WERI-Rb-1 (cell line): ENCODE measurements at regions not wholly inside any gene's neighbourhood (a gene's known extent, or its start where the extent isn't known, plus 50 kb on each side); places are given as distances from the start of the nearest gene placed in this dataset.

Experiments
- DNase-seq: peaks from one replicate; pipeline ENCODE4 v3.0.0-alpha.2; 2020
- H3K27ac ChIP-seq: fragments of 250-450 bp; sonication (Bioruptor Pico); 2 replicates; pipeline ENCODE4 v1.5.1; 2020; ENCODE audit warnings: mild to moderate bottlenecking, moderate library complexity
- H3K27me3 ChIP-seq: fragments of 250-450 bp; sonication (Bioruptor Pico); 2 replicates; pipeline ENCODE4 v1.5.1; 2021; ENCODE audit warnings: mild to moderate bottlenecking, low read depth, moderate library complexity; ENCODE audit not compliant: insufficient read depth, severe bottlenecking
- H3K36me3 ChIP-seq: fragments of 250-450 bp; sonication (Bioruptor Pico); 2 replicates; pipeline ENCODE4 v1.5.1; 2020; ENCODE audit warnings: mild to moderate bottlenecking, moderate library complexity
- H3K4me3 ChIP-seq: 2 replicates; pipeline ENCODE4 v1.5.1; 2011; ENCODE audit warnings: low read depth, mild to moderate bottlenecking, control low read depth, low read length
- H3K9me3 ChIP-seq: fragments of 250-450 bp; sonication (Bioruptor Pico); 2 replicates; pipeline ENCODE4 v1.5.1; 2021; ENCODE audit warnings: mild to moderate bottlenecking, moderate library complexity; ENCODE audit not compliant: severe bottlenecking
- TF ChIP-seq, protein P1 (sequence below): IDR thresholded peaks from 2 replicates; pipeline ENCODE4 v1.5.1; 2011; ENCODE audit warnings: low read depth, mild to moderate bottlenecking, control low read depth, inconsistent platforms, low read length

DNA sequence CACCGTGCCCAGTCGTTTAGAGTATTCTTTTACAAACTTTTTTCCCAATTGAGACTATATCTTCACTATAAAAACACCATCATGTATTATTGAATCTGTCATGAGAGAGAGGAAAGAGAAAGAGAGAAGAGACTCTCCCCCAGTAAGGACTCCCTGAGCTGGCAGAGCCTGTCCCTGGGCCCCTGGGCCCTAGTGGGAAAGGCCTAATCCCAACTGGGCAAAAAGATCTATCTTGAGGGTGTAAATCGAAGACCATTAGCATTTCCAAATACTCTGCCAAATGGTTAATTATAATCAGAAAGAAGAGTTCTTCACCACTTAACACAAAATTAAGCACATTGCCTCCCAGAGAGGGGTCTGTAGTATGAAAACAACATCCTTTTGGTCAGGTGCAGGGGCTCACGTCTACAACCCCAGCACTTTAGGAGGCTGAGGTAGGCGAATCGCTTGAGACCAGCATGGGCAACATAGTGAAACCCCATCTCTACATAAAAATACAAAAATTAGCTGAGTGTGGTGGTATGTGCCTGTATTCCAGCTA is 108.2 kb downstream of the SKIDA1 start:
- H3K27me3 ChIP-seq = no peaks in the 10 kb centered on the region
- no peak overlapping the region for H3K4me3 ChIP-seq
- no peaks in the 10 kb centered on the region for H3K9me3 ChIP-seq
- H3K36me3 ChIP-seq = no peaks in the 10 kb centered on the region
- no peak overlapping the region for H3K27ac ChIP-seq
- DNase-seq = no peak
- TF ChIP-seq, protein P1, sequence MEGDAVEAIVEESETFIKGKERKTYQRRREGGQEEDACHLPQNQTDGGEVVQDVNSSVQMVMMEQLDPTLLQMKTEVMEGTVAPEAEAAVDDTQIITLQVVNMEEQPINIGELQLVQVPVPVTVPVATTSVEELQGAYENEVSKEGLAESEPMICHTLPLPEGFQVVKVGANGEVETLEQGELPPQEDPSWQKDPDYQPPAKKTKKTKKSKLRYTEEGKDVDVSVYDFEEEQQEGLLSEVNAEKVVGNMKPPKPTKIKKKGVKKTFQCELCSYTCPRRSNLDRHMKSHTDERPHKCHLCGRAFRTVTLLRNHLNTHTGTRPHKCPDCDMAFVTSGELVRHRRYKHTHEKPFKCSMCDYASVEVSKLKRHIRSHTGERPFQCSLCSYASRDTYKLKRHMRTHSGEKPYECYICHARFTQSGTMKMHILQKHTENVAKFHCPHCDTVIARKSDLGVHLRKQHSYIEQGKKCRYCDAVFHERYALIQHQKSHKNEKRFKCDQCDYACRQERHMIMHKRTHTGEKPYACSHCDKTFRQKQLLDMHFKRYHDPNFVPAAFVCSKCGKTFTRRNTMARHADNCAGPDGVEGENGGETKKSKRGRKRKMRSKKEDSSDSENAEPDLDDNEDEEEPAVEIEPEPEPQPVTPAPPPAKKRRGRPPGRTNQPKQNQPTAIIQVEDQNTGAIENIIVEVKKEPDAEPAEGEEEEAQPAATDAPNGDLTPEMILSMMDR = no peak

DNA sequence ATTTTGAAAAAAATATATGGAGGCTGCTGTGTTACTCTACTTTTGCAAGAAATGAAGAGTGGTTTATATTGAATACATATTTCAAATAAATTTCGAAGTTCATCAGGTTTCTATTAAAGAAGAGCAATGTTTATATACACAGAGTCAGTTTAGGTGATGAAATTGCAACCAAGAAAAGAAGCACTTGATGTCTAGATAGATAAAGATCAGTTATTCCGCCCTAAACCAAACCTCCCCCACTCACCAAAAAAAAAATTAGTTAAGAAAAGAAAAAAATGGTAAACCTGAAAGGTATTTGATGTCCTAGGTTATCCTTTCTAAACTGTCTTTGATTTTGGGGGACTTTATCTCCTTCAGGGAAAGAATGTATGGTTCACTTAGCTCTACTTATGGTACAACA is 111.8 kb downstream of the SKIDA1 start:
- H3K4me3 ChIP-seq = no peak overlapping the region
- H3K27ac ChIP-seq = no peak overlapping the region
- H3K27me3 ChIP-seq = no peaks in the 10 kb centered on the region

DNA sequence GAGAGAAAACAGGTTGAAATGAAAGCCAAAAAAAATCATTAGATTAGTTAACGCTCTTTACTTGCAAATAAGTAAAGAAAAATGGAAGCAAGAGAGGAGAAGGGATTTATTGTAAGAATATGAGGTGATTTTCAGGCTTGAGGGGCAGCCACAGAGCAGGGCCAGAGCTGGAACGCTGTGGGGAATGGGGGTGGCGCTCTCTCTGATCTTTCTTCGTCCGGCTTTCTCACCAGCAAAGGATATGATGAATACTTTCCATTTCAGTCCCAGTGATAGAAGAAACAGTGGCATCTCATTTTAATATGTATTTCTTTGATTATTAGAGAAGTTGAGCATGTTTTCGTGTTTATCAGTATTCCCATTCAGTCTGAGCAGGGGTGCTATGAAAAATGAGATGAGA is 112.2 kb downstream of the SKIDA1 start:
- H3K27me3 ChIP-seq = no peaks in the 10 kb centered on the region
- TF ChIP-seq, protein P1 = no peak

More for the DNA sequence above, 111.8 kb downstream of the SKIDA1 start:
- H3K36me3 ChIP-seq = no peaks in the 10 kb centered on the region
- H3K9me3 ChIP-seq = no peaks in the 10 kb centered on the region
- TF ChIP-seq, protein P1 = no peak
- no peak for DNase-seq

DNA sequence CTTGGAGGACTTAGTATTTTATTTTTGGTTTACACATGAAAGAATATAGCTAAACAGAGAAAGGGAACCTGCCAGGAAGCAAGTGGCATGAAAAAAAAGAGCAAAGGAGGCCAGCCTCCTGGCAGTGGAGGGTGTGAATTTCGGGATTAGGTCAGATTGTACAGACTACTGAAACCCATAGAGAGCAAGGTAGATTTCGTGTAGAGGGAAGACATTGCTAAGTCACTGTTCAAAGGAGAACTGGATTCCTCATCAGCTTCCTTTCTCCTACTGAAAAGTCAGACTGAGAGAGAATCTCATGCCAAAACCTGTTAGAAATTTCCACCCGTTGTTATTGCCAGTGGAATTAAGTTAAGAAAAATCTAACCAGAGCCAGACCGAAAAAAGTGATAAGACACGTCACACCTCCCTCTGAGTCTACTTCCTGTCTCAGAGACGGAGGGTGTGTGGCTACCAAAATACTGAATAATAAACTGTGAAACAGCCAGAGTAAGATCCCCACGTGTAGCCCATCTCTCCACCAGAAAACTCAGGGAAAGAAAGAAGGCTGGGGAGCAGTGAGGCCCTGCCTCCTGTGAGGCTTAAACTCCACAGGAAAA is 118.8 kb downstream of the SKIDA1 start:
- TF ChIP-seq, protein P1 = no peak

More for the DNA sequence above, 112.2 kb downstream of the SKIDA1 start:
- Histone ChIP-seq H3K36me3 (no peaks in the 10 kb centered on the region), H3K9me3 (no peaks in the 10 kb centered on the region), H3K27ac (no peak overlapping the region), H3K4me3 (no peak overlapping the region)
- DNase-seq = no peak

DNA sequence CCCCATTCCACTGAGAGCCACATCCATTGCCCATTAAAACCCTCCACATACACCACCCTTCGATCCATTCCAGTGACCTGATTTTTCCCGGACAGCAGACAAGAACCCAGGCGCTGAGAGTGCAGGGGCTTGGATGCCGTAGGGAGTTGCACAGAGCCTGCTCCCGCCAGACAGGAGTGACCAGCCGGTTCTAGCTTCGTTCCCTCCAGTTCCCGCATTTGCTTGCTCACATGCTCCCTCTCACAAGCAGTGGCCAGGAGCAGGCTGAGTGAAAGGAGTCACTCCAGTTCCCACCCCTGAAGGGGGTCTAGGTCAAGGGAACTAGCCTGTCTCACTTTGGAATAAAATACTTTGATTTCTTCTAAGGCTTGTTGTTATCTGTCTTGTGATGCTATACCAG is 119.5 kb downstream of the SKIDA1 start:
- H3K27me3 ChIP-seq = no peaks in the 10 kb centered on the region
- no peak overlapping the region for H3K4me3 ChIP-seq
- no peaks in the 10 kb centered on the region for H3K36me3 ChIP-seq
- no peaks in the 10 kb centered on the region for H3K9me3 ChIP-seq
- TF ChIP-seq, protein P1 = no peak
- DNase-seq = no peak
- H3K27ac ChIP-seq = no peak overlapping the region

More for the DNA sequence above, 118.8 kb downstream of the SKIDA1 start:
- no peaks in the 10 kb centered on the region for H3K9me3 ChIP-seq
- H3K27ac ChIP-seq = no peak overlapping the region
- no peak overlapping the region for H3K4me3 ChIP-seq
- DNase-seq = no peak
- H3K36me3 ChIP-seq = no peaks in the 10 kb centered on the region
- no peaks in the 10 kb centered on the region for H3K27me3 ChIP-seq
